ENCODE measurements at regions not wholly inside any gene's neighbourhood (a gene's known extent, or its start where the extent isn't known, plus 50 kb on each side); places are given as distances from the start of the nearest gene placed in this dataset.

GRCh38 chr13:109687559-109688448 is 98.6 kb downstream of the IRS2 start:
- TF ChIP-seq, protein P1, sequence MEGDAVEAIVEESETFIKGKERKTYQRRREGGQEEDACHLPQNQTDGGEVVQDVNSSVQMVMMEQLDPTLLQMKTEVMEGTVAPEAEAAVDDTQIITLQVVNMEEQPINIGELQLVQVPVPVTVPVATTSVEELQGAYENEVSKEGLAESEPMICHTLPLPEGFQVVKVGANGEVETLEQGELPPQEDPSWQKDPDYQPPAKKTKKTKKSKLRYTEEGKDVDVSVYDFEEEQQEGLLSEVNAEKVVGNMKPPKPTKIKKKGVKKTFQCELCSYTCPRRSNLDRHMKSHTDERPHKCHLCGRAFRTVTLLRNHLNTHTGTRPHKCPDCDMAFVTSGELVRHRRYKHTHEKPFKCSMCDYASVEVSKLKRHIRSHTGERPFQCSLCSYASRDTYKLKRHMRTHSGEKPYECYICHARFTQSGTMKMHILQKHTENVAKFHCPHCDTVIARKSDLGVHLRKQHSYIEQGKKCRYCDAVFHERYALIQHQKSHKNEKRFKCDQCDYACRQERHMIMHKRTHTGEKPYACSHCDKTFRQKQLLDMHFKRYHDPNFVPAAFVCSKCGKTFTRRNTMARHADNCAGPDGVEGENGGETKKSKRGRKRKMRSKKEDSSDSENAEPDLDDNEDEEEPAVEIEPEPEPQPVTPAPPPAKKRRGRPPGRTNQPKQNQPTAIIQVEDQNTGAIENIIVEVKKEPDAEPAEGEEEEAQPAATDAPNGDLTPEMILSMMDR (conservative IDR thresholded peaks at IDR 0.05 in 1 of 2, IDR thresholded peaks at IDR 0.05 in 1 of 2; ENCODE audit: extremely low read depth in 1 of 2, insufficient read depth in 1 of 2, low read depth in 1 of 2, low read length in 2 of 2): no peak
- TF ChIP-seq EZH2 (IDR thresholded peaks at IDR 0.05; ENCODE audit: borderline replicate concordance, low read length): no peak

All from mammary epithelial cell (primary cell).